H1 (cell line): ENCODE measurements at regions not wholly inside any gene's neighbourhood (a gene's known extent, or its start where the extent isn't known, plus 50 kb on each side); places are given as distances from the start of the nearest gene placed in this dataset.

Experiments
- CTCF ChIA-PET: fragments of 300-600 bp; sonication (Branson Sonifier 250); formaldehyde crosslinking; loops from one replicate; lab custom pipeline; 2021; ENCODE audit not compliant: partially characterized antibody; lab: Charles Lee
- POLR2A ChIA-PET: fragments of 300-600 bp; sonication (Branson Sonifier 250); formaldehyde crosslinking; loops from one replicate; lab custom pipeline; 2021; ENCODE audit warnings: inconsistent platforms; ENCODE audit not compliant: partially characterized antibody; lab: Charles Lee
- DNase-seq, 2 experiments: peaks; one replicate each; pipeline versions ENCODE4 v3.0.0 to v3.0.0-alpha.2; 2010 to 2022; ENCODE audit warnings: low spot score in 2 of 2, low read depth in 1 of 2, mixed read lengths in 1 of 2
- FAIRE-seq: peaks from 2 replicates; lab custom pipeline; 2011; peaks lifted over from hg19 to GRCh38; lab: Jason Lieb, UNC
- H2AFZ ChIP-seq: 2 replicates; pipeline ENCODE4 v1.8.1; 2012; ENCODE audit warnings: low read length, inconsistent platforms
- H2AK5ac ChIP-seq: 2 replicates; pipeline ENCODE4 v1.6.1; 2013; ENCODE audit warnings: low read depth, low read length
- H2BK120ac ChIP-seq: replicated peaks from 2 replicates; pipeline ENCODE3; 2013; ENCODE audit warnings: low read depth, low read length, inconsistent platforms
- H2BK12ac ChIP-seq: 2 replicates; pipeline ENCODE4 v1.6.1; 2013; ENCODE audit warnings: low read depth, low read length
- H2BK15ac ChIP-seq: 2 replicates; pipeline ENCODE4 v1.6.1; 2013; ENCODE audit warnings: low read length
- H2BK20ac ChIP-seq: 2 replicates; pipeline ENCODE4 v1.6.1; 2013; ENCODE audit warnings: low read length
- H2BK5ac ChIP-seq: 2 replicates; pipeline ENCODE4 v1.6.1; 2013; ENCODE audit warnings: low read depth, low read length
- H3K14ac ChIP-seq: 2 replicates; pipeline ENCODE4 v1.6.1; 2013; ENCODE audit warnings: inconsistent platforms; ENCODE audit not compliant: insufficient read length
- H3K18ac ChIP-seq: 2 replicates; pipeline ENCODE4 v1.6.1; 2013; ENCODE audit warnings: low read length; ENCODE audit errors: extremely low read depth
- H3K23ac ChIP-seq: 2 replicates; pipeline ENCODE4 v1.6.1; 2013; ENCODE audit warnings: inconsistent platforms; ENCODE audit not compliant: insufficient read length
- H3K23me2 ChIP-seq: 2 replicates; pipeline ENCODE4 v1.6.1; 2013; ENCODE audit warnings: low read depth, low read length
- H3K27ac ChIP-seq: 2 replicates; pipeline ENCODE4 v1.6.1; 2011; ENCODE audit warnings: low read depth, low read length, inconsistent platforms
- H3K27me3 ChIP-seq, 4 experiments: replicated peaks in 1 of 4; 1 replicate in 1 of 4; 2 replicates in 3 of 4; pipeline versions ENCODE4 v1.6.1 to v1.8.1; 2011 to 2013; ENCODE audit warnings: low read length in 3 of 4, mild to moderate bottlenecking in 3 of 4, inconsistent platforms in 2 of 4, mixed read lengths in 2 of 4, moderate library complexity in 1 of 4; ENCODE audit not compliant: control insufficient read depth in 3 of 4, insufficient read depth in 3 of 4; ENCODE audit errors: extremely low read depth in 1 of 4
- H3K36me3 ChIP-seq, 4 experiments: 2 replicates each; pipeline versions ENCODE4 v1.6.1 to v1.8.1; 2011 to 2013; ENCODE audit warnings: mild to moderate bottlenecking in 4 of 4, low read length in 3 of 4, moderate library complexity in 2 of 4, control low read depth in 1 of 4, inconsistent platforms in 1 of 4; ENCODE audit not compliant: insufficient read depth in 4 of 4, control insufficient read depth in 2 of 4
- H3K4ac ChIP-seq: replicated peaks from 2 replicates; pipeline ENCODE3; 2013; ENCODE audit warnings: low read length, low read depth, mixed read lengths, inconsistent platforms; ENCODE audit not compliant: insufficient read length
- H3K4me1 ChIP-seq, 4 experiments: replicated peaks in 1 of 4; 1 replicate in 1 of 4; 2 replicates in 3 of 4; pipeline versions ENCODE4 v1.6.1 to v1.8.1; 2011 to 2013; ENCODE audit warnings: low read length in 3 of 4, inconsistent platforms in 2 of 4, mixed read lengths in 1 of 4; ENCODE audit not compliant: insufficient read depth in 4 of 4, control insufficient read depth in 3 of 4
- H3K4me2 ChIP-seq, 2 experiments: 2 replicates each; pipeline versions ENCODE4 v1.6.1 to v1.8.1; 2011 to 2013; ENCODE audit warnings: low read depth in 2 of 2, low read length in 2 of 2, control low read depth in 1 of 2, inconsistent platforms in 1 of 2, mild to moderate bottlenecking in 1 of 2; ENCODE audit not compliant: insufficient read depth in 1 of 2
- H3K4me3 ChIP-seq, 4 experiments: fragments of 200-600, 300-600 bp in 1 of 4; sonication (generic), shearing (Covaris generic), sonication (Bioruptor Twin) in 1 of 4; 2 replicates each; pipeline versions ENCODE4 v1.5.1 to v1.8.1; 2011 to 2016; ENCODE audit warnings: low read length in 4 of 4, low read depth in 3 of 4, control low read depth in 2 of 4, inconsistent platforms in 2 of 4, mild to moderate bottlenecking in 2 of 4, mixed read lengths in 1 of 4, moderate library complexity in 1 of 4; ENCODE audit not compliant: insufficient read depth in 2 of 4; ENCODE audit errors: extremely low read depth in 1 of 4
- H3K56ac ChIP-seq: replicated peaks from 2 replicates; pipeline ENCODE3; 2013; ENCODE audit warnings: low read depth, mild to moderate bottlenecking, mixed read lengths, low read length, inconsistent platforms; ENCODE audit not compliant: insufficient read length
- H3K79me1 ChIP-seq: 2 replicates; pipeline ENCODE4 v1.6.1; 2013; ENCODE audit warnings: low read depth, low read length, control low read depth
- H3K79me2 ChIP-seq, 2 experiments: 2 replicates each; pipeline versions ENCODE4 v1.6.1 to v1.8.1; 2012 to 2013; ENCODE audit warnings: low read length in 2 of 2, mild to moderate bottlenecking in 2 of 2, inconsistent platforms in 1 of 2; ENCODE audit not compliant: insufficient read depth in 2 of 2, control insufficient read depth in 1 of 2
- H3K9ac ChIP-seq, 4 experiments: replicated peaks in 1 of 4; 1 replicate in 1 of 4; 2 replicates in 3 of 4; pipeline versions ENCODE4 v1.6.1 to v1.8.1; 2011 to 2013; ENCODE audit warnings: low read depth in 3 of 4, low read length in 3 of 4, control low read depth in 2 of 4, mild to moderate bottlenecking in 2 of 4, moderate library complexity in 2 of 4, inconsistent platforms in 1 of 4; ENCODE audit errors: extremely low read depth in 1 of 4
- H3K9me3 ChIP-seq, 2 experiments: 2 replicates each; pipeline versions ENCODE4 v1.6.1 to v1.8.1; 2012 to 2013; ENCODE audit warnings: mild to moderate bottlenecking in 2 of 2, moderate library complexity in 2 of 2, control low read depth in 1 of 2, inconsistent platforms in 1 of 2, low read depth in 1 of 2, low read length in 1 of 2, mixed read lengths in 1 of 2; ENCODE audit not compliant: insufficient read depth in 2 of 2
- H4K20me1 ChIP-seq, 2 experiments: replicated peaks in 1 of 2; 2 replicates each; pipeline versions ENCODE3 to v1.8.1; 2011 to 2013; ENCODE audit warnings: inconsistent platforms in 2 of 2, low read length in 2 of 2, mild to moderate bottlenecking in 1 of 2; ENCODE audit not compliant: insufficient read depth in 2 of 2, control insufficient read depth in 1 of 2
- H4K5ac ChIP-seq: 2 replicates; pipeline ENCODE4 v1.6.1; 2013; ENCODE audit warnings: low read length, low read depth, mixed read lengths, inconsistent platforms; ENCODE audit not compliant: insufficient read length
- H4K8ac ChIP-seq: 2 replicates; pipeline ENCODE4 v1.8.0; 2013; ENCODE audit warnings: mild to moderate bottlenecking, moderate library complexity, low read length, inconsistent platforms; ENCODE audit not compliant: insufficient read depth; ENCODE audit errors: extremely low read depth
- H4K91ac ChIP-seq: replicated peaks from 2 replicates; pipeline ENCODE3; 2013; ENCODE audit warnings: low read length, mixed read lengths, inconsistent platforms; ENCODE audit not compliant: insufficient read length
- CTBP2 ChIP-seq: IDR thresholded peaks from 2 replicates; pipeline ENCODE4 v1.7.0; 2011; ENCODE audit warnings: borderline replicate concordance, mild to moderate bottlenecking, moderate library complexity, mixed read lengths, low read length; ENCODE audit not compliant: insufficient read depth, insufficient read length
- JUND ChIP-seq: IDR thresholded peaks from 2 replicates; pipeline ENCODE4 v1.6.1; 2011; ENCODE audit warnings: mild to moderate bottlenecking, improper control_type of control experiment, low read length
- MAFK ChIP-seq: IDR thresholded peaks from 2 replicates; pipeline ENCODE4 v1.6.1; 2012; ENCODE audit warnings: low read depth, mild to moderate bottlenecking, improper control_type of control experiment, low read length
- NRF1 ChIP-seq: IDR thresholded peaks from 2 replicates; pipeline ENCODE4 v1.6.1; 2011; ENCODE audit warnings: mild to moderate bottlenecking, low read depth, low read length, improper control_type of control experiment
- POU5F1 ChIP-seq: IDR thresholded peaks from 2 replicates; pipeline ENCODE4 v1.6.1; 2011; ENCODE audit warnings: low read depth, mild to moderate bottlenecking, low read length, moderate library complexity
- RNF2 ChIP-seq: fragments of 200-900, 300-1000 bp; sonication (generic); IDR thresholded peaks from 2 replicates; pipeline ENCODE4 v1.7.1; 2016; ENCODE audit warnings: borderline replicate concordance, low read depth, mild to moderate bottlenecking, antibody characterized with exemption, low read length; ENCODE audit not compliant: poor library complexity, severe bottlenecking; ENCODE audit errors: missing control alignments
- SAP30 ChIP-seq: fragments of 300-600 bp; sonication (generic); IDR thresholded peaks from 2 replicates; pipeline ENCODE4 v1.7.1; 2012; ENCODE audit warnings: low read length, moderate library complexity, mild to moderate bottlenecking, inconsistent platforms; ENCODE audit not compliant: insufficient read depth, insufficient replicate concordance
- SIN3A ChIP-seq, 2 experiments: IDR thresholded peaks in 1 of 2; conservative IDR thresholded peaks in 1 of 2; 2 replicates each; pipeline ENCODE4 v1.6.1; 2011 to 2012; ENCODE audit warnings: low read length in 2 of 2, improper control_type of control experiment in 1 of 2, low read depth in 1 of 2, mild to moderate bottlenecking in 1 of 2
- SIRT6 ChIP-seq: IDR thresholded peaks from one replicate; pipeline ENCODE4 v1.7.1; 2012; ENCODE audit warnings: low read length, inconsistent platforms
- SIX5 ChIP-seq: IDR thresholded peaks from 2 replicates; pipeline ENCODE4 v1.6.1; 2011; ENCODE audit warnings: mild to moderate bottlenecking, low read depth, low read length
- SRF ChIP-seq: IDR thresholded peaks from 2 replicates; pipeline ENCODE4 v1.6.1; 2011; ENCODE audit warnings: mild to moderate bottlenecking, low read depth, low read length, moderate library complexity
- TAF1 ChIP-seq: IDR thresholded peaks from 2 replicates; pipeline ENCODE4 v1.6.1; 2011; ENCODE audit warnings: mild to moderate bottlenecking, low read depth, low read length
- TBP ChIP-seq: IDR thresholded peaks from 2 replicates; pipeline ENCODE4 v1.6.1; 2011; ENCODE audit warnings: low read depth, low read length, improper control_type of control experiment
- TCF12 ChIP-seq: IDR thresholded peaks from 2 replicates; pipeline ENCODE4 v1.6.1; 2011; ENCODE audit warnings: low read depth, mild to moderate bottlenecking, low read length
- WGBS, 2 experiments: shearing (Covaris generic) in 1 of 2; methylation state at CpG; one replicate each; pipeline versions ENCODE4 v1.1.6 to v1.1.7; 2013 to 2015; ENCODE audit warnings: low lambda C conversion rate in 2 of 2, mixed read lengths in 2 of 2, inconsistent platforms in 1 of 2, low coverage in 1 of 2, missing lambda C conversion rate in 1 of 2; ENCODE audit not compliant: insufficient replicate concordance in 2 of 2, insufficient coverage in 1 of 2, insufficient read length in 1 of 2; ENCODE audit errors: extremely low coverage in 1 of 2, missing lambda C conversion rate in 1 of 2; 5-methylcytosine and 5-hydroxymethylcytosine counted together

DNA sequence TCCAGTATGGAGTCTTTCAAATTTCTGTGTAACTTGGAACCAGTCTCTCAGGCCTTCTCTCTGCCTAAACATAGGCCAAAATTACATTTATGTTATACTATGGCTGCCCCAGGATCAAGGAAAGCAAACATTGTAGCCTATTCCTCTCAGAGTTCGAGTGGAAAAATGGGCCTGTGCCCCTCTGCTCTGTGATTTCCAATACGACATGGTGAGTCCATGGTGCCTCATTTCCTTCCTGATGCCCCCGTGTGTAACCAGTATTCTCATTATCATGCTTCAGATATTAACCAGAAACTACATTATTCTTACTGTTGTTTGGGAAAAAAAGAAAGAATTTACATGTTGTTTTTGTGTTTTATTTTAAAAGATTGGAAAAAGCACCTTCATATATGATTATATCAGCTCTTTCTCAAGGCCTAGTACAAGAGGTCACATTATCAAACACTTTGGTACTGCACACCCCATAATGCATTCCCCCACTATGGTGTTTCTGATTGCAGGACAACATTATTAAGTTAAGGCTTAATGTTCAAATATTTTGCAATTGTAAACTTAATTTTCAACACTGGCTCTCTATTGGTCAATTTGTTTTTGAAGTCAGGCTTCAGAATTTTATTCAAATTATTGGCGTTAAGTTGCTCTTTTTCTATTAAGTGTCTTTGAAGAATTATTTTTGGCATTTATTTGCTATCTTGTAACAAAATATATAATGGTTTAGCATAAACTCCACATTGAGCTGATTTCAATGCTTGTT is 151.8 kb upstream of the SLC27A6 start:
- no peak overlapping the region for H3K23ac ChIP-seq
- H3K4me1 ChIP-seq, result peaks cover 0 to 4% (median 3%) of the 10 kb centered on the region in 4 experiments; a peak in 4 of 7 replicates
- no peak overlapping the region for H3K4me2 ChIP-seq
- POLR2A ChIA-PET, result no interaction called here
- no peaks in the 10 kb centered on the region for H3K9me3 ChIP-seq
- H2BK20ac ChIP-seq, result no peak overlapping the region
- H2BK5ac ChIP-seq, result no peak overlapping the region
- no peaks in the 10 kb centered on the region for H4K20me1 ChIP-seq
- no peaks in the 10 kb centered on the region for H3K79me1 ChIP-seq
- H4K8ac ChIP-seq, result no peak overlapping the region
- no peak overlapping the region for H3K18ac ChIP-seq
- H2AK5ac ChIP-seq, result no peak overlapping the region
- H2BK15ac ChIP-seq, result no peak overlapping the region
- no peak overlapping the region for H3K4ac ChIP-seq
- peaks cover 1% of the 10 kb centered on the region; the same call in 1 of the 2 replicates for H3K23me2 ChIP-seq
- H3K14ac ChIP-seq, result no peak overlapping the region
- no peak overlapping the region for H3K9ac ChIP-seq
- H3K79me2 ChIP-seq, result no peaks in the 10 kb centered on the region
- H3K27me3 ChIP-seq, result no peaks in the 10 kb centered on the region
- H3K56ac ChIP-seq, result no peak overlapping the region
- no peak overlapping the region for H2AFZ ChIP-seq
- 91% methylated on average over 4 of the region's 4 CpGs; no CpG with 5 or more reads in 1 of the 2 experiments for WGBS, 2 experiments
- H3K36me3 ChIP-seq, result no peaks in the 10 kb centered on the region
- H2BK120ac ChIP-seq, result no peak overlapping the region
- DNase-seq (no peak), FAIRE-seq (no peak)
- no peak overlapping the region for H4K5ac ChIP-seq
- H4K91ac ChIP-seq, result no peak overlapping the region
- H3K4me3 ChIP-seq, result no peak overlapping the region
- CTCF ChIA-PET, result no interaction called here
- no peak overlapping the region for H3K27ac ChIP-seq
- no peak overlapping the region for H2BK12ac ChIP-seq
- TF ChIP-seq TAF1 (no peak), SIRT6 (no peak), NRF1 (no peak), MAFK (no peak), SAP30 (no peak), SIX5 (no peak), POU5F1 (no peak), SRF (no peak), JUND (no peak), RNF2 (no peak), CTBP2 (no peak), TCF12 (no peak), TBP (no peak), SIN3A (conservative IDR thresholded peaks at IDR 0.05 in 1 of 2, IDR thresholded peaks at IDR 0.05 in 1 of 2; ENCODE audit: low read depth in 1 of 2, low read length in 2 of 2) (no peak)
